SK-N-SH (cell line): ENCODE measurements at regions not wholly inside any gene's neighbourhood (a gene's known extent, or its start where the extent isn't known, plus 50 kb on each side); places are given as distances from the start of the nearest gene placed in this dataset.

ENCODE experiments used
- CTCF ChIA-PET: fragments of 300-600, 350-600 bp; formaldehyde crosslinking; extraction: SDS; loops from one replicate; lab custom pipeline; 2021; lab: Yijun Ruan, JAX
- POLR2A ChIA-PET: fragments of 350-600 bp; sonication (Branson Sonifier 250); formaldehyde crosslinking; extraction: SDS; loops from one replicate; lab custom pipeline; 2020; ENCODE audit warnings: antibody characterized with exemption, inconsistent platforms; lab: Yijun Ruan, JAX
- DNase-seq: peaks from one replicate; pipeline ENCODE4 v3.0.0; 2012
- H2AFZ ChIP-seq: fragments of 200-600 bp; sonication (generic); 2 replicates; pipeline ENCODE4 v1.8.1; 2016; ENCODE audit warnings: antibody characterized with exemption, mild to moderate bottlenecking, low read depth
- H3F3A ChIP-seq: fragments of 200-600 bp; sonication (generic); replicated peaks from 2 replicates; pipeline ENCODE3; 2016; ENCODE audit warnings: antibody characterized with exemption, mild to moderate bottlenecking; ENCODE audit not compliant: insufficient read depth
- H3K27ac ChIP-seq, 2 experiments: fragments of 200-500 bp in 1 of 2; fragments of 200-600 bp in 1 of 2; sonication (Bioruptor generic) in 1 of 2; sonication (generic), shearing (Covaris generic) in 1 of 2; 2 replicates each; pipeline versions ENCODE4 v1.5.1 to v1.6.1; 2014 to 2016; ENCODE audit warnings: low read depth in 2 of 2, inconsistent platforms in 1 of 2, low read length in 1 of 2, mild to moderate bottlenecking in 1 of 2, mixed read lengths in 1 of 2
- H3K27me3 ChIP-seq: fragments of 200-600 bp; sonication (generic), shearing (Covaris generic); 2 replicates; pipeline ENCODE4 v1.6.1; 2016; ENCODE audit warnings: mixed run types; ENCODE audit not compliant: insufficient read depth
- H3K36me3 ChIP-seq, 2 experiments: fragments of 200-500 bp in 1 of 2; fragments of 200-600 bp in 1 of 2; sonication (Bioruptor generic) in 1 of 2; sonication (generic) in 1 of 2; replicated peaks in 1 of 2; 2 replicates each; pipeline versions ENCODE3 to v1.5.1; 2014 to 2016; ENCODE audit warnings: low read length in 1 of 2, mild to moderate bottlenecking in 1 of 2; ENCODE audit not compliant: insufficient read depth in 2 of 2, control insufficient read depth in 1 of 2
- H3K4me1 ChIP-seq, 2 experiments: fragments of 200-500 bp in 1 of 2; fragments of 200-600 bp in 1 of 2; sonication (Bioruptor generic) in 1 of 2; sonication (generic), shearing (Covaris generic) in 1 of 2; 2 replicates each; pipeline versions ENCODE4 v1.5.1 to v1.6.1; 2014 to 2016; ENCODE audit warnings: low read depth in 1 of 2, low read length in 1 of 2, mixed run types in 1 of 2; ENCODE audit not compliant: insufficient read depth in 2 of 2, control insufficient read depth in 1 of 2
- H3K4me2 ChIP-seq: fragments of 200-600 bp; sonication (generic), shearing (Covaris generic); 2 replicates; pipeline ENCODE4 v1.6.1; 2017; ENCODE audit warnings: mixed run types
- H3K4me3 ChIP-seq, 2 experiments: fragments of 200-500 bp in 1 of 2; fragments of 200-600 bp in 1 of 2; sonication (Bioruptor generic) in 1 of 2; sonication (generic), shearing (Covaris generic) in 1 of 2; 2 replicates each; pipeline versions ENCODE4 v1.5.1 to v1.8.1; 2014 to 2016; ENCODE audit warnings: low read depth in 2 of 2, inconsistent platforms in 1 of 2, low read length in 1 of 2, mild to moderate bottlenecking in 1 of 2, mixed read lengths in 1 of 2, moderate library complexity in 1 of 2
- H3K79me2 ChIP-seq: fragments of 200-600 bp; sonication (generic); 2 replicates; pipeline ENCODE4 v1.8.1; 2017; ENCODE audit warnings: mild to moderate bottlenecking; ENCODE audit not compliant: insufficient read depth
- H3K9ac ChIP-seq: fragments of 200-600 bp; sonication (generic); 2 replicates; pipeline ENCODE4 v1.6.1; 2017; ENCODE audit warnings: mixed run types
- H3K9me2 ChIP-seq: fragments of 200-600 bp; sonication (generic); 2 replicates; pipeline ENCODE4 v1.6.1; 2017; ENCODE audit warnings: mixed run types
- H3K9me3 ChIP-seq: fragments of 200-600 bp; sonication (generic); 2 replicates; pipeline ENCODE4 v1.6.1; 2017; ENCODE audit warnings: mixed run types, mild to moderate bottlenecking, moderate library complexity
- H4K20me1 ChIP-seq: fragments of 200-600 bp; sonication (generic); 2 replicates; pipeline ENCODE4 v1.6.1; 2017; ENCODE audit warnings: mild to moderate bottlenecking, mixed run types; ENCODE audit not compliant: insufficient read depth
- CHD2 ChIP-seq: fragments of 150-350 bp; IDR thresholded peaks from 2 replicates; pipeline ENCODE4 v1.6.1; 2018; ENCODE audit warnings: low read length; ENCODE audit not compliant: partially characterized antibody
- FOXJ3 ChIP-seq: sonication (generic); formaldehyde crosslinking; IDR thresholded peaks from 2 replicates; pipeline ENCODE4 v1.5.1; 2020; ENCODE audit warnings: mild to moderate bottlenecking, missing genetic modification reagents
- FOXM1 ChIP-seq: IDR thresholded peaks from 2 replicates; pipeline ENCODE4 v1.4.0; 2012; ENCODE audit warnings: low read depth, mild to moderate bottlenecking
- GABPA ChIP-seq: IDR thresholded peaks from 2 replicates; pipeline ENCODE4 v1.4.0; 2012; ENCODE audit warnings: low read depth, mild to moderate bottlenecking
- JUND ChIP-seq: IDR thresholded peaks from 2 replicates; pipeline ENCODE4 v1.4.0; 2012
- NRF1 ChIP-seq: IDR thresholded peaks from 2 replicates; pipeline ENCODE4 v1.6.1; 2012; ENCODE audit warnings: low read depth, mild to moderate bottlenecking, low read length
- POLR2AphosphoS5 ChIP-seq: IDR thresholded peaks from 2 replicates; pipeline ENCODE4 v1.6.1; 2012; ENCODE audit warnings: low read depth, low read length
- RFX5 ChIP-seq: IDR thresholded peaks from 2 replicates; pipeline ENCODE4 v1.6.1; 2012; ENCODE audit warnings: mild to moderate bottlenecking, improper control_type of control experiment, low read length
- RXRA ChIP-seq: IDR thresholded peaks from 2 replicates; pipeline ENCODE4 v1.4.0; 2012; ENCODE audit warnings: low read depth, mild to moderate bottlenecking, borderline replicate concordance
- SMC3 ChIP-seq: IDR thresholded peaks from 2 replicates; pipeline ENCODE4 v1.6.1; 2012; ENCODE audit warnings: low read depth, low read length, improper control_type of control experiment
- TAF1 ChIP-seq: IDR thresholded peaks from 2 replicates; pipeline ENCODE4 v1.6.1; 2012; ENCODE audit warnings: low read depth, mild to moderate bottlenecking, low read length, moderate library complexity, borderline replicate concordance
- TEAD4 ChIP-seq: IDR thresholded peaks from 2 replicates; pipeline ENCODE4 v1.4.0; 2012; ENCODE audit warnings: mild to moderate bottlenecking, borderline replicate concordance; ENCODE audit not compliant: insufficient read depth
- USF1 ChIP-seq: IDR thresholded peaks from 2 replicates; pipeline ENCODE4 v1.4.0; 2012; ENCODE audit warnings: low read depth, borderline replicate concordance
- YY1 ChIP-seq: IDR thresholded peaks from 2 replicates; pipeline ENCODE4 v1.4.0; 2012; ENCODE audit warnings: low read depth, mild to moderate bottlenecking
- ZBTB33 ChIP-seq: IDR thresholded peaks from 2 replicates; pipeline ENCODE4 v1.4.0; 2012; ENCODE audit warnings: low read depth, borderline replicate concordance
- WGBS: methylation state at CpG from one replicate; pipeline ENCODE4 v1.1.6; 2017; ENCODE audit warnings: low lambda C conversion rate; 5-methylcytosine and 5-hydroxymethylcytosine counted together
- TF ChIP-seq, protein P1 (sequence below): IDR thresholded peaks from 2 replicates; pipeline ENCODE4 v1.6.1; 2012; ENCODE audit warnings: mild to moderate bottlenecking, low read depth, low read length, moderate library complexity

DNA sequence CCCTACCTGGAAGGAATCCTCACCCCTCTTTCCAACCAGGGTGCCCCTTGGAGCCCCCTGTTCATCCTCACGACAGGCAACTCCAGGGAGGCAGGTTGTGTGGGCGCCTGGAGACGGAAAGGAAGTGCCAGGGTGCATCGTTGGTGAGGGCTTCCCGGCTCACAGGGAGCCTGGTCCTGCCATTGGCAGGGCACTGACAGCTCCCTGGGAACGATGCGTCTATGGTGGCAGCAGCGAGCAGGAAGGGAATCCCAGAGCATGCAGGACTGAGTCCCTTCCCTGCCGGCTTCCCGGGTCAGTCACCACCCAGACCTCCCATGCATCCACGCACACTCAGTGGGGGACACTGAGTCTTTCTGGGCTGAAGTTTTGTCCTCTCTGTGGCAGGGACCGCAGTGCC, 117.6 kb downstream of the INHBB start:
- no peaks in the 10 kb centered on the region for H3K79me2 ChIP-seq
- no peak overlapping the region for H3K4me2 ChIP-seq
- H4K20me1 ChIP-seq = no peaks in the 10 kb centered on the region
- DNase-seq = no peak
- no peak overlapping the region for H3K9ac ChIP-seq
- H3F3A ChIP-seq = no peaks in the 10 kb centered on the region
- peaks cover under 1% of the 10 kb centered on the region; the same call in 1 of the 2 replicates for H3K9me3 ChIP-seq
- no peaks in the 10 kb centered on the region; the same call in 1 of the 2 replicates for H3K27me3 ChIP-seq
- no peak for TF ChIP-seq JUND
- TF ChIP-seq CHD2 = no peak
- no peak for TF ChIP-seq SMC3
- TF ChIP-seq TAF1 = no peak
- TF ChIP-seq TEAD4 = no peak
- TF ChIP-seq, protein P1, sequence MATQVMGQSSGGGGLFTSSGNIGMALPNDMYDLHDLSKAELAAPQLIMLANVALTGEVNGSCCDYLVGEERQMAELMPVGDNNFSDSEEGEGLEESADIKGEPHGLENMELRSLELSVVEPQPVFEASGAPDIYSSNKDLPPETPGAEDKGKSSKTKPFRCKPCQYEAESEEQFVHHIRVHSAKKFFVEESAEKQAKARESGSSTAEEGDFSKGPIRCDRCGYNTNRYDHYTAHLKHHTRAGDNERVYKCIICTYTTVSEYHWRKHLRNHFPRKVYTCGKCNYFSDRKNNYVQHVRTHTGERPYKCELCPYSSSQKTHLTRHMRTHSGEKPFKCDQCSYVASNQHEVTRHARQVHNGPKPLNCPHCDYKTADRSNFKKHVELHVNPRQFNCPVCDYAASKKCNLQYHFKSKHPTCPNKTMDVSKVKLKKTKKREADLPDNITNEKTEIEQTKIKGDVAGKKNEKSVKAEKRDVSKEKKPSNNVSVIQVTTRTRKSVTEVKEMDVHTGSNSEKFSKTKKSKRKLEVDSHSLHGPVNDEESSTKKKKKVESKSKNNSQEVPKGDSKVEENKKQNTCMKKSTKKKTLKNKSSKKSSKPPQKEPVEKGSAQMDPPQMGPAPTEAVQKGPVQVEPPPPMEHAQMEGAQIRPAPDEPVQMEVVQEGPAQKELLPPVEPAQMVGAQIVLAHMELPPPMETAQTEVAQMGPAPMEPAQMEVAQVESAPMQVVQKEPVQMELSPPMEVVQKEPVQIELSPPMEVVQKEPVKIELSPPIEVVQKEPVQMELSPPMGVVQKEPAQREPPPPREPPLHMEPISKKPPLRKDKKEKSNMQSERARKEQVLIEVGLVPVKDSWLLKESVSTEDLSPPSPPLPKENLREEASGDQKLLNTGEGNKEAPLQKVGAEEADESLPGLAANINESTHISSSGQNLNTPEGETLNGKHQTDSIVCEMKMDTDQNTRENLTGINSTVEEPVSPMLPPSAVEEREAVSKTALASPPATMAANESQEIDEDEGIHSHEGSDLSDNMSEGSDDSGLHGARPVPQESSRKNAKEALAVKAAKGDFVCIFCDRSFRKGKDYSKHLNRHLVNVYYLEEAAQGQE = no peak
- no peak for TF ChIP-seq POLR2AphosphoS5
- TF ChIP-seq RFX5 = no peak
- TF ChIP-seq FOXM1 = no peak
- no peak for TF ChIP-seq GABPA
- no peak for TF ChIP-seq NRF1
- H3K27ac ChIP-seq = no peak overlapping the region
- no peak overlapping the region for H3K4me3 ChIP-seq
- H3K36me3 ChIP-seq = no peaks in the 10 kb centered on the region
- ChIA-PET CTCF (interaction anchor here (1.2 to 1.3 kb wide), 2 partner anchors 11 to 120 kb away, joined by 4 to 5 read pairs; no protein-coding TSS in a partner anchor), POLR2A (no interaction called here)
- H3K4me1 ChIP-seq = no peaks in the 10 kb centered on the region
- 30% methylated on average over 10 of the region's 12 CpGs for WGBS
- H3K9me2 ChIP-seq = no peaks in the 10 kb centered on the region
- H2AFZ ChIP-seq = no peak overlapping the region

GRCh38 chr2:120463996-120464395, 118.1 kb downstream of the INHBB start:
- no peaks in the 10 kb centered on the region for H3F3A ChIP-seq
- POLR2A ChIA-PET = no interaction called here
- H2AFZ ChIP-seq = no peak overlapping the region
- DNase-seq = no peak
- H3K79me2 ChIP-seq = no peaks in the 10 kb centered on the region
- no peak overlapping the region for H3K9ac ChIP-seq
- no peak overlapping the region for H3K27ac ChIP-seq
- no peak overlapping the region for H3K4me2 ChIP-seq
- no peaks in the 10 kb centered on the region for H3K9me2 ChIP-seq
- H3K4me3 ChIP-seq = no peak overlapping the region
- no peaks in the 10 kb centered on the region for H3K36me3 ChIP-seq
- H3K9me3 ChIP-seq = no peaks in the 10 kb centered on the region
- H3K27me3 ChIP-seq = no peaks in the 10 kb centered on the region; the same call in 1 of the 2 replicates
- TF ChIP-seq FOXJ3 (CRISPR knock-in tag) = no peak
- TF ChIP-seq USF1 = no peak
- no peak for TF ChIP-seq SMC3
- TF ChIP-seq YY1 = no peak
- no peak for TF ChIP-seq JUND
- no peak for TF ChIP-seq ZBTB33
- TF ChIP-seq RXRA = no peak
- TF ChIP-seq TEAD4 = no peak
- H4K20me1 ChIP-seq = no peaks in the 10 kb centered on the region
- 0% methylated on average over 1 of the region's 1 CpG for WGBS
- no peaks in the 10 kb centered on the region for H3K4me1 ChIP-seq
- CTCF ChIA-PET = interaction anchor here (1.2 kb wide), 1 partner anchor 121 kb away, joined by 4 read pairs; no protein-coding TSS in a partner anchor
